ENCODE measurements at regions not wholly inside any gene's neighbourhood (a gene's known extent, or its start where the extent isn't known, plus 50 kb on each side); places are given as distances from the start of the nearest gene placed in this dataset.

DNA sequence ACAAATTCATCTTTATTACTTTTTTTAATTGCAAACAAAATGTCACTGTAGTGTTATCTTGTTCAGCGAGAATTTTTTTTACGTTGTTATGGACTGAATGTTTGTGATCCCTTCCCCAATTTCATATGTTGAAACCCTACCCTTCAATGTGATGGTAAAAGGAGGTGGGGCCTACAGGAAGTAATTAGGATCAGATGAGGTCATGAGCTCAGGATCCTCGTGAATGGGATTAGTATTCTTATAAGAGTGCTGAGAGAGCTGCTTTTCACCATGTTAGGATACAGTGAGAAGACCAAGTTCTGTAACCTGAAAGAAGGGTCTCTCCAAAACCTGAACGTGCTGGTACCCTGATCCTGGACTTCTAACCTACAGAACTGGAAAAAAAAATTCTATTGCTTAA lies 646.0 kb upstream of the TMPRSS15 start:
- TF ChIP-seq, protein P1, sequence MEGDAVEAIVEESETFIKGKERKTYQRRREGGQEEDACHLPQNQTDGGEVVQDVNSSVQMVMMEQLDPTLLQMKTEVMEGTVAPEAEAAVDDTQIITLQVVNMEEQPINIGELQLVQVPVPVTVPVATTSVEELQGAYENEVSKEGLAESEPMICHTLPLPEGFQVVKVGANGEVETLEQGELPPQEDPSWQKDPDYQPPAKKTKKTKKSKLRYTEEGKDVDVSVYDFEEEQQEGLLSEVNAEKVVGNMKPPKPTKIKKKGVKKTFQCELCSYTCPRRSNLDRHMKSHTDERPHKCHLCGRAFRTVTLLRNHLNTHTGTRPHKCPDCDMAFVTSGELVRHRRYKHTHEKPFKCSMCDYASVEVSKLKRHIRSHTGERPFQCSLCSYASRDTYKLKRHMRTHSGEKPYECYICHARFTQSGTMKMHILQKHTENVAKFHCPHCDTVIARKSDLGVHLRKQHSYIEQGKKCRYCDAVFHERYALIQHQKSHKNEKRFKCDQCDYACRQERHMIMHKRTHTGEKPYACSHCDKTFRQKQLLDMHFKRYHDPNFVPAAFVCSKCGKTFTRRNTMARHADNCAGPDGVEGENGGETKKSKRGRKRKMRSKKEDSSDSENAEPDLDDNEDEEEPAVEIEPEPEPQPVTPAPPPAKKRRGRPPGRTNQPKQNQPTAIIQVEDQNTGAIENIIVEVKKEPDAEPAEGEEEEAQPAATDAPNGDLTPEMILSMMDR (IDR thresholded peaks at IDR 0.05; ENCODE audit: low read length) = no peak
- TF ChIP-seq EZH2 (optimal IDR thresholded peaks at IDR 0.05; ENCODE audit: low read depth, low read length) (no peak), EZH2phosphoT487 (IDR thresholded peaks at IDR 0.05; ENCODE audit: low read length) (no peak)

All from MM.1S (cell line).